ENCODE measurements at regions not wholly inside any gene's neighbourhood (a gene's known extent, or its start where the extent isn't known, plus 50 kb on each side); places are given as distances from the start of the nearest gene placed in this dataset.

DNA sequence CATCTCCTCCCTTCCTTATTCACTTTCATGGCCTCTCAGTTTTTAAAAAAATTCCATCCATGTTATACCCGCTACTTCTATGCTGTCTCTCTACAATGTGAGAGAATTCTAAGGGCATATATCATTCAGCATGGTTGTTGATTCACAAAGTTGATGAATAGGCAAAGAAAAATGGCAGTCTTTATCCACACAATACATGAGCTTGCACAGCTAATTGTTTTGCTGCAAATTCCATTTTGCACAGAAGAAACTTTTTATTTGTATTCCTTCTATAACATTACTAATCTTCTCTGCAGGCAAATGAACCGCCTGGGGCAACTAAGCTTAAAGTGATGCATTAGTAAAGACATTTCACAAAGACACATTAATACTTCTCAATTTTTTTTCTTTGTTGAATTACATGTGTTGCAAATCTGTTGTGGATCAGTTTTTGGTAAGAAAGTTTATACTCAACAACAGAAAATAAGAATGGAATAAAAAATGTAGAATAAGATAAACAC is 196.9 kb downstream of the LIG4 start:
- H3K4me1 Mint-ChIP-seq (ENCODE audit: low read depth) = no peaks in the 10 kb centered on the region
- peaks cover 24% of the 10 kb centered on the region for H3K9me3 Mint-ChIP-seq (ENCODE audit: low read depth)
- no peak overlapping the region for H3K4me3 Mint-ChIP-seq (ENCODE audit: unreplicated experiment)
- peaks cover 3% of the 10 kb centered on the region for H3K27me3 Mint-ChIP-seq (ENCODE audit: low read depth)
- H3K36me3 Mint-ChIP-seq (ENCODE audit: low read depth) = no peaks in the 10 kb centered on the region
- TF ChIP-seq, protein P1, sequence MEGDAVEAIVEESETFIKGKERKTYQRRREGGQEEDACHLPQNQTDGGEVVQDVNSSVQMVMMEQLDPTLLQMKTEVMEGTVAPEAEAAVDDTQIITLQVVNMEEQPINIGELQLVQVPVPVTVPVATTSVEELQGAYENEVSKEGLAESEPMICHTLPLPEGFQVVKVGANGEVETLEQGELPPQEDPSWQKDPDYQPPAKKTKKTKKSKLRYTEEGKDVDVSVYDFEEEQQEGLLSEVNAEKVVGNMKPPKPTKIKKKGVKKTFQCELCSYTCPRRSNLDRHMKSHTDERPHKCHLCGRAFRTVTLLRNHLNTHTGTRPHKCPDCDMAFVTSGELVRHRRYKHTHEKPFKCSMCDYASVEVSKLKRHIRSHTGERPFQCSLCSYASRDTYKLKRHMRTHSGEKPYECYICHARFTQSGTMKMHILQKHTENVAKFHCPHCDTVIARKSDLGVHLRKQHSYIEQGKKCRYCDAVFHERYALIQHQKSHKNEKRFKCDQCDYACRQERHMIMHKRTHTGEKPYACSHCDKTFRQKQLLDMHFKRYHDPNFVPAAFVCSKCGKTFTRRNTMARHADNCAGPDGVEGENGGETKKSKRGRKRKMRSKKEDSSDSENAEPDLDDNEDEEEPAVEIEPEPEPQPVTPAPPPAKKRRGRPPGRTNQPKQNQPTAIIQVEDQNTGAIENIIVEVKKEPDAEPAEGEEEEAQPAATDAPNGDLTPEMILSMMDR (IDR thresholded peaks at IDR 0.05) = no peak
- DNase-seq (ENCODE audit: low spot score) = no peak
- H3K27ac Mint-ChIP-seq (ENCODE audit: unreplicated experiment) = no peak overlapping the region

DNA sequence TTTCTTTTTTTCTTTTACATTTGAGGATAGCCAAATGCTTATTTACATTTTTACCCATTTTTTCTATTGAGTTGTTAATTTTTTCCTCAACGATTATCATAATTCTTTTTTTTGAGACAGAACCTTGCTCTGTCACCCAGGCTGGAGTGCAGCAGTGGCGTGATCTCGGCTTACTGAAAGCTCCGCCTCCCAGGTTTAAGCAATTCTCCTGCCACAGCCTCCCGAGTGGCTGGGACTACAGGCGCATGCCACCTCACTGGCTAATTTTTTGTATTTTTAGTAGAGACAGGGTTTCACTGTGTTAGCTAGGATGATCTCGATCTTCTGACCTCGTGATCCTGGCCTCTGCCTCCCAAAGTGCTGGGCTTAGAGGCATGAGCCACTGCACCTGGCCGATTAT is 208.7 kb downstream of the LIG4 start:
- Mint-ChIP-seq H3K27me3 (ENCODE audit: low read depth) (no peaks in the 10 kb centered on the region), H3K4me1 (ENCODE audit: low read depth) (no peaks in the 10 kb centered on the region), H3K27ac (ENCODE audit: unreplicated experiment) (no peak overlapping the region), H3K36me3 (ENCODE audit: low read depth) (no peaks in the 10 kb centered on the region), H3K9me3 (ENCODE audit: low read depth) (peaks cover 9% of the 10 kb centered on the region), H3K4me3 (ENCODE audit: unreplicated experiment) (no peak overlapping the region)
- DNase-seq (ENCODE audit: low spot score) = no peak
- TF ChIP-seq, protein P1 (IDR thresholded peaks at IDR 0.05) = no peak

DNA sequence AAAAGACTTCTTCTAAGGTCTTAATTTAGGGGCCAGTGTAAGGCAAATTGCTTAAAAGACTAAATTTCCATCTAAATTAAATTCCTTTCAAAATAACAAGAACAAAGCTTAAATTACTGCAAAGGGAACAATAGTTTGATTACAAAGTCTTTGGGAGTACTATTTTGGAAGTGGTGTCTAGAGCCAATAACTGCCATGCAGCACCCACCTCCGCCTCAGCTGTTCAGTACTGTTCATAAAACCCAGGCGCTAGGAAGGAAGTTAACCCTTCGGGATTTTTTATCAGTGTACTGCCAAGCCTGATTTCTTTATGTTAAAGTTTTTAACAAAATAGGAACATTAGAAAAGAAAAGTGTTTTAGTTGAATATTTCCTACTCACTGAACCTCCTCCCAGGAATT is 210.1 kb downstream of the LIG4 start:
- Mint-ChIP-seq H3K36me3 (ENCODE audit: low read depth) (no peaks in the 10 kb centered on the region), H3K4me3 (ENCODE audit: unreplicated experiment) (no peak overlapping the region), H3K9me3 (ENCODE audit: low read depth) (peaks cover 6% of the 10 kb centered on the region), H3K4me1 (ENCODE audit: low read depth) (no peaks in the 10 kb centered on the region), H3K27ac (ENCODE audit: unreplicated experiment) (no peak overlapping the region), H3K27me3 (ENCODE audit: low read depth) (no peaks in the 10 kb centered on the region)
- TF ChIP-seq, protein P1 (IDR thresholded peaks at IDR 0.05) = no peak
- no peak for DNase-seq (ENCODE audit: low spot score)

DNA sequence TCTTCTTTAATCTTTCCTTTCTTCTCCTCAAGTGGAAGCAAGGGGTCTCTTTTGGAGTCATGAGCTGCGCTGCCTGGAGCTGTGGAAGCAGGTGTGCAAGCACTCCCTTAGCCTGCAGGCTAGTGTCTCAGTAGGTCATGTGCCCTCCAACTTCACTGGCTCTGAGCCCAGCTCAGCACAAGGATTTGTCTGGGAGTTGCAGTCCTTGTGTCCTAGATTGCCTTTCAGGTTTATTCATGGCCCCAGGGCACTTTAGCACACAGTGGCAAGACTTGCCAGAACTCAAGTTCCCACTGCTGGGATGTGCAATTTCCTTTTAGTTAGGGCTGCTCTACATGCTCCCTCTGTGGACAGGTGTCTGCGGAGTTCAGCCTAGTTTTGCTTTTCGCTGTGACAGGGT is 211.7 kb downstream of the LIG4 start:
- H3K4me1 Mint-ChIP-seq (ENCODE audit: low read depth) = no peaks in the 10 kb centered on the region
- TF ChIP-seq, protein P1 (IDR thresholded peaks at IDR 0.05) = no peak

DNA sequence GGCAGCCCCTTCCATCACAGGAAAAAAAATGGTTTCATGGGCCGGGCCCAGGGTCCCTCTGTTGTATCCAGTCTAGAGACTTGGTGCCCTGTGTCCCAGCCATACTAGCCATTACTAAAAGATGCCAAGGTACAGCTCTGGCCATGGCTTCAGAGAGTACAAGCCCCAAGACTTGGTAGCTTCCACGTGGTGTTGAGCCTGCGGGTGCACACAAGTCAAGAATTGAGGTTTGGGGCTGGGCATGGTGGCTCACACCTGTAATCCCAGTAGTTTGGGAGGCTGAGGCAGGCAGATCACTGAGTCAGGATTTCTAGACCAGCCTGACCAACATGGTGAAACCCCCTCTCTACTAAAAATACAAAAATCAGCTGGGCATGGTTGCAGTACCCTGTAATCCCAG is 214.3 kb downstream of the LIG4 start:
- H3K27me3 Mint-ChIP-seq (ENCODE audit: low read depth) = no peaks in the 10 kb centered on the region
- no peak for DNase-seq (ENCODE audit: low spot score)
- H3K4me3 Mint-ChIP-seq (ENCODE audit: unreplicated experiment) = no peak overlapping the region
- H3K36me3 Mint-ChIP-seq (ENCODE audit: low read depth) = no peaks in the 10 kb centered on the region
- no peak overlapping the region for H3K27ac Mint-ChIP-seq (ENCODE audit: unreplicated experiment)
- H3K9me3 Mint-ChIP-seq (ENCODE audit: low read depth) = peaks cover 11% of the 10 kb centered on the region
- H3K4me1 Mint-ChIP-seq (ENCODE audit: low read depth) = no peaks in the 10 kb centered on the region
- TF ChIP-seq, protein P1 (IDR thresholded peaks at IDR 0.05) = no peak

More for the DNA sequence above, 211.7 kb downstream of the LIG4 start:
- no peak overlapping the region for H3K27ac Mint-ChIP-seq (ENCODE audit: unreplicated experiment)
- no peak for DNase-seq (ENCODE audit: low spot score)
- no peaks in the 10 kb centered on the region for H3K36me3 Mint-ChIP-seq (ENCODE audit: low read depth)
- H3K4me3 Mint-ChIP-seq (ENCODE audit: unreplicated experiment) = no peak overlapping the region
- H3K27me3 Mint-ChIP-seq (ENCODE audit: low read depth) = no peaks in the 10 kb centered on the region
- H3K9me3 Mint-ChIP-seq (ENCODE audit: low read depth) = peaks cover 2% of the 10 kb centered on the region

All from chondrocyte (in vitro differentiated cells).